ENCODE measurements at regions not wholly inside any gene's neighbourhood (a gene's known extent, or its start where the extent isn't known, plus 50 kb on each side); places are given as distances from the start of the nearest gene placed in this dataset.
"Not testable (repeated sequence)": the region's sequence is repeated elsewhere in the genome, so short reads cannot be mapped to it uniquely, and the experiment has no call there.

DNA sequence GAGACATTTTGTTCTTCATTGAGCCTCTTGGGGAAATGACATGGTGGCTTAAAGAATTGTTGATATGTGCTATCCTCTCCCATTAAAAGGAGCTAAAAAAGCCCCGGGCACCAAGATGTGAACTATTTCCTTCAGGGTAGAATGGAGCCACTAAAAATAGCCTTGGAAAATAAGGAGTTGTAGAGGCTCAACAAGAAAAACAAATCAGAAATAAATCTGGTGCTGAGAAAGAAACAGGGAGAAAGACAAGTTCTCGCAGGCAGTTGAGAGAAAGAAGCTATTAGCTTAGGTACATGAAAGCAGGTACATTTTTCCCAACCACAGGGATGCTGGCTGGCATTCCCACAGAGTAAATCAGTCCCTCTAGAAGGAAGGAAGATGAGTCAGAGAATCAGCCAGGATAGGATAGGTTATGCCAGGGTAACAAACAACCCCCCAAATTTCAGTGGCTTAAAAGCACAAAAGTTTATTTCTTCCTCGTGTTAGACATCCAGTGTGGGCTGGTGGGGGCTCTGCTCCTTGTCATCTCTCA lies 134.6 kb upstream of the ADRA1B start:
- DNase-seq (ENCODE audit: low read depth) = no peak

DNA sequence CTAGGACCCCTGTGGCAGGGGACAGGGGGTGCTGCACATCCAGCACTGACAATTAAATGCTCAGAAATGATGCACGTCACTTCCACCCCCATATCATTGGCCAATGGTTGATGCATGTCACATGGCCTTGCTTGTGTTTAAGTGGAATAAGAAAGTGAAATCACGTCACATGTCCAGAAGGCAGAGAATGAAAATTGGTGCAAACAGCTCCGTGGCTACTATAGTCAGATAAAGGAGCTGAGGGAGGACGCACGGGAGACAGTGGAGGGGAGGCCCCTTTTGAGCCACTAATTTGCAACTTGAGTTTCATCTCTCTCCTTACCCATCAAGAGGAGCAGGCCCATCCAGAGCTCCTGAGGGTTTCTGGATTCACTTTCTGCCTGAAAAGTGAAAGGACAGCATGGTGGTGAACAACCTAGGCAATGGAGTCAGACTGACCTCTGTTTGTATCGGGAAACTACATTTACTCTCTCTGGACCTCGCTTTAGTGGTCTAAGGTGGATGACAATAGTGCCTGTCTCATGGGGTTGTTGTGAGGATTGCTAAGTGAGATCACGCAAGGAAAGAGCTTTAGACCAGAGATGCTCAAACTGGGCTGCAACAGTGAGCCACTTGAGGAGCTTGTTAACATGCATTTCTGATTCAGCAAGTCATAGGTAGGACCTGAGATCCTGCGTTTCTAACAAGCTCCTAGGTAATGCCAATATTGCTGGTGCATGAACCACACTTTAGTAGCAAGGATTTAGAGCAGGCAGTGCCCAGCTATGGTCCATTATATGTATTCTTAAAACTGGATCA lies 133.9 kb upstream of the ADRA1B start:
- no peak for DNase-seq (ENCODE audit: low read depth)

DNA sequence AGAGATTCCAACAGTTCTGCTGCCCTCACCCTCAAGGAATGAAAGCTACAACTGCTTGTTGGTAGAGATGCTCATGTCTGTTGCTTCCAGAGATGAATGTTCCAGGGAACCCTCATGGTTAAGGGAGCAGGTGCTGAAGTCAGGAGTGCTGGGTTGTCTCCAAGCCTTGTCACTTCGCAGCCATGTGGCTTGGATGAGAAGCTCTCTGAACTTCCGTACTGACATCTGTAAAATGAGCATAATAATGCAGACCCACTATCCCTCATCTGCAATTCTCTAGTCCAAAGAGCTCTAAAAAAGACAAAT lies 133.3 kb upstream of the ADRA1B start:
- peak; percentile 54 for DNase-seq (ENCODE audit: low read depth)

DNA sequence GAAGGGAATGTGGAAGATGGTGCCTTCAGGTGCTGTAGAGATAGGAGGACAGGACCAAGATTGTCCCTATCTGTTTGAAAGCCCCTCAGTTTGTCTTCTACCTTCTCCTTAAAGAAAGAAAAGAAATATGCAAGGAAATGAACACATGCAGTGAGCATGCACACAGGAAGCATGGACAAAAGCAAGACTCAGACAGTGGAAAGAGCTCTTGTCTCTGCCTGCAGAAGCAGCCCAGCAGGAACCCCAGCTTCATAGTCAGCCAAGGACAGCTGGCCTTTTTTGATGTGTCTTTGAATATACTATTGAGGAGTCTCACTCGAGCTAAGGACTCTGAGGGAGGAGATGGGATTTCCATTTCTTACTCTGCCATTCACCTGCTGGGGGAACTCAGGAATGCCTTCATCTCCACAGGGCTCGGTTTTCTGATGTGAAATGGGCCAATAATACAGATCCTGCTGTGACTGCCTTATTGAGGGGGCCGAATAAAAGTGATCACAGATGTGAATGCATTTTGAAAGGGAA lies 132.5 kb upstream of the ADRA1B start:
- no peak for DNase-seq (ENCODE audit: low read depth)

DNA sequence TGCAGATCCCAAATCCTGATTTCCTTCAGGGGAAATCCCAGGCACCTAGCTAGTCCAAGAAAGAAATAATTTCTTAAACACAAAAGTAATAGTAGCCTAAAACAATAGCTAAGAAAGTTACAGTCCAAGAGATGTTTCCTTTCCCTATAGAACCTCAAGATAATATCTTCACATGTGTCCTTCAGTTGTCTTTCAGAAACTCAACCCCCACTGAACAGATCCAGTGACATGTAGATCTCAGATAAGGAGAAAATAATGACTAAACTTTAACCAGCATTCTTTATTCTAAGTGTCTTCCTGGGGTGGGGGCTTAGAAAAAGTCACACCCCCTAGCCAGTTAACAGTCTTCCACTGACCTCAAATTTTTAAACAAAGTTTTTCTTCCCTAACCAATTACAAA lies 131.3 kb upstream of the ADRA1B start:
- no peak for DNase-seq (ENCODE audit: low read depth)

DNA sequence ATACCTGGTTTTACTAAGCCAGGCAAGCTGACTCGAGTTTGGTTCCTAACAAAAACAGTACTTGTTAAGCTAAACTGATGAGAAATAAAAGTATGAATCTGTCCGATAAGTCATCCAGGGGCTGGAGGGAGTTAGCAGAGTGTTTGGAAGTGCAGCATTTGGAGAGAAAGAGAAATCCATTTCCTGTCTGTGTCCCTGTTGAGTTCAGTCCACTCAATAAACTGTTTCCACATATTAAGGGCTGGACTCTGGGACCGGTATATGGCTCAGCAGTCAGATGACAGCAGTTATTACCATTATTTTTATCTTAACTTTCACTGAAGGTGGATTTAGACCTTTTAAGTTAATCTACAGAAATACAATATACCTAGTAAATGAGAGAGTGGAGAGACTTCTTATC lies 130.6 kb upstream of the ADRA1B start:
- no peak for DNase-seq (ENCODE audit: low read depth)

DNA sequence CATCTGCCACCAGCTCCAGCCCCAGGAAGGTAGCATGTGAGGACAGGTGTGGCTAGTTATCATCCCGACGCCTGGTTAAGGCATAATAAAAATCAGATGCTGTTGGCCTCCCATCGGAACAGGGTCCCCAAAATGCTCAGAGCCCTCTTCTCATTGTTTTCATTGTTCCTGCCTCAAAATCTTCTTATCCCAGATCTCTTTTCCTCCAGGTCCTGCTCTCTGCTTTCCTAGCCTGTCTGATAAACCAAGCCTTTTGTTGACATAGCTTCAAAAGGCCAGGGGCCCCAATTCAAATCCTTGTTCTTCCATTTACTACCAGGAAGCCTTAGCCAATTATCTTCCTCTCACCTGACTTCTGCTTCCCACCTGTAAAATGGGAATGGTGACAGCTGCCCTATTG lies 130.1 kb upstream of the ADRA1B start:
- no peak for DNase-seq (ENCODE audit: low read depth)

DNA sequence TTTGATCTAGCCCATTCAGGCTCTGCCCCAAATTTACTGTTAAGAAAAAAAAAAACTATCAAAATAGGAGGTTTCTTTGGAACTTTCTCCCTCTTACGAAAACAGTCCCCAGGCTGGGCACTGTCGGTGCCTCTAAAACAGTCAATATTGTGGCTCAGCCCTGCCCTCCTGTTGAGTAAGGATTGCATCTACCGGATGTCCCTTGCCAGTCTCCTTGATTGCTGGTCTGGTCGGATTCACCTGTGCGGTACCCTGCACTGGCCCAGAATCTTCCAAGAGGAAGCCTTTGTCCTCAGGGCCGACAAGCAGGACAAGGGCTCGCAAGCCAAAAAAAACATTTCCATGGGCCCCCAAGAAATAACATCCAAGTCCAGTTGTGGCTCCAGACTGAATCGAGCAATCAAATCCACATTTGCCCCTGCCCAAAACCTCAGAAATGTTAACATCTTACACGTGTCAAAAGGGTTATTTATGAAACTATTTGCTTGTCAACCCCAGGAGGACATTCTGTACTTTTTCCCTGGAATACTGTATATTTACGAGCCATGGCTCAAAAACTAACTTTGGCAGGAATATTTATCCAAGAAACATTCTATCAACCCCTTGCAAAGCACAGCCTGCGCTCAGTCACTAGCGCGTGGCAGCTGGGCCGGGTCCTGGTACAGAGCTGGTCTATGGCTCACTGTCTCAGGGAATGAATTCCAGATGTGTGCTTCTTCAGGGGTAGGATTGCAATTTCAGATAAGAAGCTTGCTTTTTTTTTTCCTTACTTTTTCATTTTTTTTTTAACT lies 129.2 kb upstream of the ADRA1B start:
- no peak for DNase-seq (ENCODE audit: low read depth)

DNA sequence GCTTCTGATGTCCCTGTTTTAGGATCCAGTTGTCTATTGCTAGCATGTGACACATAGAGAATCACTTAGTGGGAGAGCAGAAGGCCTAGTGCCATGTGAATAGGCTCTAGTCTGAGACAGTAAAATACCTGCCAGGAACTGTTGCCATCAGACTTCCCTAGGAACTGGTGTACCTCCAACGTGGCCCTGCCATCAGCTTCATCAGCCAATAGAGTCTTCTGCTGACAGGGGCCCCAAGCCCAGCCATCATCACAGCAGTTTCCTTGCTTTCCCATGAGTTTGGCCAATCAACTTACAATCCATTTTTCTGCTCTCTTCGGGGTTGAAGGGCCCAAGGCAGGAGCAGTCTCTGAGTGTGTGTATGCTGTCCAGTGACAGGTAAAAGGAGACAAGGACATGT lies 128.4 kb upstream of the ADRA1B start:
- DNase-seq (ENCODE audit: low read depth) = no peak

DNA sequence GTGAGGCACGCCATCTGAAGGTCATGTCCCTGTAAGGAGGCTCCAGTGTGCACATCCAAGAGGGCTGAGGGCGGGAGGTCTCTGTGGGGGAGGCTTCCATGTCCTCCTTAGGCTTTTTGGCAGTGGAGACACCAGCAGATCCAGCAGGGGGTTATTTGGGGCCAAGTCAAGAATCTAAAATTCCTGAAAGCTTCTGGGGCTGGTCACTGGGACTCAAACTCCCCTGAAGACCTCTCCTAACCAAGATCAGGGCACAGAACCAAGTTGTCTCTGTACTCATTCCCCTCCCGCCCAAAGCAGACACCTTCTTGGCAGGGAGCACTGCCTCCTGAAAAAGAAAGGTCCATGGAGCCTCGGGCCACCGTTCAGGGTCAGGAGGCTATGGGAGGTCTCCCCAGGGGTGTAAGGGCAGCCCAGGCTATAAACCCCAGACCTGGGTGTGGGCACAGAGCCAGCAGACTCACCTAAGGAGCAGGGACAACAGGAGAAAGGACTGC lies 127.4 kb upstream of the ADRA1B start:
- no peak for DNase-seq (ENCODE audit: low read depth)

DNA sequence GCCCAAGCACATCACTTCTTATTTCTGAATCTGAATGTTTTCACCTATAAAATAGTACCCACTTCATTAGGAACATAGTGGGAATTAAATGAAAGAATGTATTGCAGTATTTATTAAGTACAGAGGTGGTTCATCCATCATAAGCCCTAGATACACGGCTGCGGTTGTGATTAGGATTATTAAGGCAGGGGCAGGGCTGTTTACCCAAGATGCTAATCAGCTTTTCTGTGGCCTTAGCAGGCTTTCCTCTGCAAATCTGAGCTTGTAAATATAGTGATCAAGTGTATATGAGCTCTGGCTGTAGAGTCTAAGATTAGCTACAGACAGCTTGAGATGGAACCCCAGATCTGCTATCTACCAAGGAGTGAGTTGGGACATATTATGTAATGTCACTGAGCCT lies 124.1 kb upstream of the ADRA1B start:
- DNase-seq (ENCODE audit: low read depth) = no peak

DNA sequence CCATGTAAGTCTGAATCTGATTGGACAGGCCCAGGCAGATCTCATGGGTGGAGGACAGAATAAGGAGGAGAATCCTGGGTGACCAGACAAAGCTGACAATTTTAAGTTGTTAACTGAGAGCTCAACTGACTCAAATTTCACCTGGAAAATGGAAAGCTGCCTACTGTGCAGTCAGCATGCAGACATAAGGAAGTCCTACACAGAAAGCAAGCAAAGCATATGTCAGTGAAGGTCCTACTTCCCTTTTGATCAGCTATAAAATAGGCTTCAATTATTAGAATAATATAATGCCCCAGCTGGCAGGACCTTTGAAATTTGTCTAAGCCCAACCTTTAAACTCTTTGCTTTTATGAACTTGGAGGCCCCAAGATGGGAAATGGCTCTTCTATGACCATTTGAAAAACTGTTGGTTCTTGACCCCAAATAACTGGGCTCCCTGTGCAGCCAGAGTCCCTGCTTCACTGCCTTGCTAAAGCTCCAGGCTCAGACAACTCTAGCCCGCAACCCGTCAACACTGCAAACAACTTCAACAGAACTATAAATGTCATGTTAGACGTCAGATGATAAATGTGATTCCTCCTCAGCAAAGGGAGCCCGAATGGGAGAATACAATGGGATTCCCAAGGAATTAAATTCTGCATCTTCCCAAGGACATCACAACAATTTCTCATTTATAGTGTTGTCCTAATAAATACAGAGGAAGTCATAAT lies 118.9 kb upstream of the ADRA1B start:
- DNase-seq (ENCODE audit: low read depth) = no peak

DNA sequence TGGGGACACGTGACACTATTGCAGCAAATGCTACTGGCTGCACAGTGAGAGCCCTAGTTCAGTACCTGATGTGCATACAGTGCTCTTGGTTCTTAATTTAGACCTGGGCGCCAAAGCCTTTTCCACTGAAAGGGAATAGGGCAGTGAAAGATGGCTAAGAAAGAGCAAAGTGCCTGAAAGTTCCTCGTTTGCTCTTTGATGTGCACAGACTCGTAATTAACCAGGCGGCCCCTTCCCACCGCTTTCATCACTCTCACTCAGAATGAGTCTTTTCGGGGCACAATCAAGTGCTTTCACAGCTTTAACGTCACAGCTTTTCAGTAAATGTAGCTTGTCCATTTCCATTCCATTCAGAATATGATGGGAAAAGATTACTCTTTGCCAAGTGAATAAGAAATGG lies 116.6 kb upstream of the ADRA1B start:
- DNase-seq (ENCODE audit: low read depth) = no peak

DNA sequence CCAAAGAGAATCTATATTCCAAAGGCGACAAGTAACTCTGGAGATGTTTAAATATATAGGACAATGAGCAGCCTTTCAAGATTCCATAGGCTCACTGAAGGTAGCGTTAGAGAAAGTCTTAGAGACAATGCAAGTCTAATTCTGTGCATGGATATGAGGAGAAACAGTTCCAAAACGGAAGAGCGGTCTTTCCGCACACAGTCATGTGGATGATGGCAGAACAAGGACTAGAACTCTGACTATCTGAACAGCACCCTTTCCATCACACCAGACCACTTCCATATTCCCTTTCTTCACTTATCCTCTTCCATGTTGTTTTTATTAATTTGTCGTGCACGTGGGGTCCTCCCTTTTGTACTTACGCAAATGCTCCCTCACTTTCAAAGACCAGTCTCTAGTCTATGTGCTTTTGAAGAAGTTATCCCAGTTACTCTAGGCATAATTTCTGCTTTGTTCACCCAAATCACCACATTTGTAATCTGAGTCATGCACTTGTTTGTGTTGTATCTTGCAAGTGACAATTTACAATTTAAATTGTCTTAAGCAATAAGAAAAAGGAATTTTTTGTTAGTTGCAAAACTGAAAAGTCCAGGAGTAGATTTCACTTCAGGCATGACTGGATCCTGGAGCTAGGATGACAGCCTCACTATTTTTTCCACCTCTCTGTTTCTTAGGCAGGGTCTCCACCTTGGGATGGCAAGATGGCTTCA lies 116.0 kb upstream of the ADRA1B start:
- no peak for DNase-seq (ENCODE audit: low read depth)

DNA sequence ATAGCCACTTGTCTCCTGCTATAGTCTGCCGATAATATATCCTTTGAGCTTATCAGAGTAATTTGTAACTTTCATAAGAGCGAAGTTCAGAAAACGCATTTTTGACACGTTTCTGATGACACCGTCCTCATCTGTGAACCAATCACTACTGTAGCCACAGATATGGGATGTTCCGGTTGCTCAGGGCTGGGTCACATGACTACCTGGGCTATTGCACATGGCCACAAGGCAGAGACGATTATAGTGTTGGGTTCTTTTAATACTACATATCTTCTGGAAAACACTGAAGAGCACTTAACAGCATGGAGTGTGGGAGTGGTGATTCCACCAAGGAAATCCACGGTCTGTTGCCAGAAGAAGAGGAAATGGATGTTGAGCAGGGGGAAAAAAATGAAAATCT lies 115.0 kb upstream of the ADRA1B start:
- DNase-seq (ENCODE audit: low read depth) = no peak

DNA sequence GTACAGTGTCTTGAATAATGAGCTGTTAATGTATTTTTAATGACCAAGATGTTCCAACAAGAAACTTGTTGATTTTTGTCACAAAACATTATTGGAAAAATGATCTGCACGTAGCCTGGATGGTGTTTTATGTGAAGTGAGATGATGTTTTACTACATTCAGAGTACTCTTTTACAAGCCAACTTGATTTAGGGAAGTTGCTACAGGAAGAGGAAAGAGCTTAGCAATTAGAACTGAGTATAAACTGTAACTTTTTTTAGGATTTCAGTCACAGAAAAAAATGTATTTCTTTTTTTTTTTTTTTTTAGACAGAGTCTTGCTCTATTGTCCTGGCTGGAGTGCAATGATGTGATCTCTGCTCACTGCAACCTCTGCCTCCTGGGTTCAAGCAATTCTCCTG lies 113.6 kb upstream of the ADRA1B start:
- DNase-seq (ENCODE audit: low read depth) = no peak

DNA sequence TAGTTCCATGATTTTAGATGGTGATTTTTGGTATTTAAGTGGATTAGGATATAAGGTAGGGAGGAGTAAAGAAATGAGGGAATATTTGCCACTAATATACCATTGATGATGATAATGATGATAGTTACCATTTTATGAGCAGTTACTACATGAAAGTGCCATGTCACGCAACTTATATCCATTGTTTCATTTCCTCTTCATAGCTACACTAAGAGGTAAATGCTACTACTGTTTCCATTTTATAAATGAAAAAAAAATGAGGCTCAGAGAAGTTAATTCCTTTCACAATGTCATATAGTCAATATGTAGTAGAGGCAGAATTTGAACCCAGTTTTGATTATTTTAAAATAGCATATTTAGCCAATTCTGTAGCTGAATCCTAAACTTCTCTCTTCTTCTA lies 112.2 kb upstream of the ADRA1B start:
- DNase-seq (ENCODE audit: low read depth) = no peak

DNA sequence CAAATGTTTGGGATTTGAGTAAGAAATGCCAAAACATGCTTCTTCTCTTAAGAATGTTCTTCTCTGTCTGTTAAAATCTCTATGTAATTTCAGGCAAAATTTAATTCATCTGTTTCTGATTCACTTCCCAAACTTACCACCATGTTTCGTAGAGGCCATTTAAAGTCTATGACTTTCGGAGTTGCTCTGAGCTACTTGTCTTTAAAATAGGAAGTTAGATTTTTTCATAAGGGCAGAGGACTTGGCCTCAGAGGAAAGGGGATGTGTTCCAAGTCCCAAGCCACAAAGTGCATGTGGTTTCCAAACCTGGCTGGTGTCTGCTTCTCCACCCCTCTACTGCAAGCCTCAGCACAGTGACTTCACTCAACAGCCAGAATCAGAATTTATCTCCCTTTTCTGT lies 111.3 kb upstream of the ADRA1B start:
- peak; percentile 75 for DNase-seq (ENCODE audit: low read depth)

DNA sequence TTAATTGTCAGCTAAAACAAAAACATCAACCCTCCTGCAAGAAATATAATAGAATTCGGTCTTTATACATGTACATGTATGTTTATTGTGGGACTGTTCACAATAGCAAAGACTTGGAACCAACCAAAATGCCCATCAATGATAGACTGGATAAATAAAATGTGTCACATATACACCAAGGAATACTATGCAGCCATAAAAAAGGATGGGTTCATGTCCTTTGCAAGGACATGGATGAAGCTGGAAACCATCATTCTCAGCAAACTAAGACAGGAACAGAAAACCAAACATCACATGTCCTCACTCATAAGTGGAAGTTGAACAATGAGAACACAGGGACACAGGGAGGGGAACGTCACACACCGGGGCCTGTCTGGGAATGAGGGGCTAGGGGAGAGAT lies 109.1 kb upstream of the ADRA1B start:
- not testable (repeated sequence) for DNase-seq (ENCODE audit: low read depth)

DNA sequence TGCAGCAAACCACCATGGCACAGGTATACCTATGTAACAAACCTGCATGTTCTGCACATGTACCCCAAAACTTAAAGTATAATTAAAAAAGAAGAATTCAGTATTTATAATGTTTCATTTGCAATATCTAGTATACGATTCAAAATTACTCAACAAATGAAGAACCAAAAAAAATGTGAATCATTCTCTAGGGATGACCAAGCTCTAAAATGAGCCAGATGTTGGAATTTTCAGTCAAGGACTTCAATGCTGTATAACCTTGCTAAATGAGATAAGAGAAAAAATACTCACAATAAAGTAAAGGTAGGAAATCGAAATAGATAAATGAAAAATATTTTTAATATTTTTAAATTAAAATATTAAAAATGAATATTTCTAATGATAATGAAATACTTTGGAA lies 108.7 kb upstream of the ADRA1B start:
- no peak for DNase-seq (ENCODE audit: low read depth)

DNA sequence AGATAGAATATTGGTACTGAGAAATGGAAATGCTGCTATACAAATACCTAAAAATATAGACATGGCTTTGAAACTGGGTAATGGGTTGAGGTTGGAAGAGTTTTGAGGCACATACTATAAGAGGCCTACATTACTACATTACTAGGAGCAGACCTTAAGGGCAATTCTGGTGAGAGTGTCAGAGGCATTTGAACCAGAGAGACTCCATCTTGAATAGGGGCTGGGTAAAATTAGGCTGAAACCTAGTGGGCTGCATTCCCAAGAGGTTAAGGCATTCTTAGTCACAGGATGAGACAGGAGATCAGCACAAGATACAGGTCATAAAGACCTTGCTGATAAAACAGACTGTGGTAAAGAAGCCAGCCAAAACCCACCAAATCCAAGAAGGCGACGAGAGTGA lies 104.6 kb upstream of the ADRA1B start:
- DNase-seq (ENCODE audit: low read depth) = no peak

Data from myocyte (in vitro differentiated cells).